ENCODE measurements at regions not wholly inside any gene's neighbourhood (a gene's known extent, or its start where the extent isn't known, plus 50 kb on each side); places are given as distances from the start of the nearest gene placed in this dataset.

GRCh38 chr2:103012590-103012989 lies 250.8 kb downstream of the TMEM182 start:
- Histone ChIP-seq H3K9me3 (ENCODE audit: low read depth, low read length, poor library complexity, severe bottlenecking) (no peaks in the 10 kb centered on the region), H3K4me3 (ENCODE audit: low read depth, low read length, poor library complexity, severe bottlenecking) (no peak overlapping the region), H3K36me3 (ENCODE audit: insufficient read depth, low read length, poor library complexity, severe bottlenecking) (no peaks in the 10 kb centered on the region), H3K4me1 (ENCODE audit: insufficient read depth, low read length, poor library complexity, severe bottlenecking) (no peaks in the 10 kb centered on the region), H3K27me3 (replicated peaks; ENCODE audit: insufficient read depth, low read depth, low read length, poor library complexity) (no peaks in the 10 kb centered on the region), H3K27ac (ENCODE audit: low read depth, low read length, poor library complexity, severe bottlenecking) (no peak overlapping the region)
- intact Hi-C loops (cut with micrococcal nuclease; ENCODE audit: unreplicated experiment), result no loop called here
- no TSS peak for BruUV-seq (replicated peaks)
- no peak for DNase-seq (ENCODE audit: low spot score)
- ChIA-PET CTCF (no interaction called here), POLR2A (ENCODE audit: low non-redundant PET) (no interaction called here)
- TF ChIP-seq EZH2 (IDR thresholded peaks at IDR 0.05; ENCODE audit: borderline replicate concordance, low read depth, low read length, poor library complexity, severe bottlenecking), result no peak
- TF ChIP-seq, protein P1, sequence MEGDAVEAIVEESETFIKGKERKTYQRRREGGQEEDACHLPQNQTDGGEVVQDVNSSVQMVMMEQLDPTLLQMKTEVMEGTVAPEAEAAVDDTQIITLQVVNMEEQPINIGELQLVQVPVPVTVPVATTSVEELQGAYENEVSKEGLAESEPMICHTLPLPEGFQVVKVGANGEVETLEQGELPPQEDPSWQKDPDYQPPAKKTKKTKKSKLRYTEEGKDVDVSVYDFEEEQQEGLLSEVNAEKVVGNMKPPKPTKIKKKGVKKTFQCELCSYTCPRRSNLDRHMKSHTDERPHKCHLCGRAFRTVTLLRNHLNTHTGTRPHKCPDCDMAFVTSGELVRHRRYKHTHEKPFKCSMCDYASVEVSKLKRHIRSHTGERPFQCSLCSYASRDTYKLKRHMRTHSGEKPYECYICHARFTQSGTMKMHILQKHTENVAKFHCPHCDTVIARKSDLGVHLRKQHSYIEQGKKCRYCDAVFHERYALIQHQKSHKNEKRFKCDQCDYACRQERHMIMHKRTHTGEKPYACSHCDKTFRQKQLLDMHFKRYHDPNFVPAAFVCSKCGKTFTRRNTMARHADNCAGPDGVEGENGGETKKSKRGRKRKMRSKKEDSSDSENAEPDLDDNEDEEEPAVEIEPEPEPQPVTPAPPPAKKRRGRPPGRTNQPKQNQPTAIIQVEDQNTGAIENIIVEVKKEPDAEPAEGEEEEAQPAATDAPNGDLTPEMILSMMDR (conservative IDR thresholded peaks at IDR 0.05; ENCODE audit: low read depth, low read length), result no peak

DNA sequence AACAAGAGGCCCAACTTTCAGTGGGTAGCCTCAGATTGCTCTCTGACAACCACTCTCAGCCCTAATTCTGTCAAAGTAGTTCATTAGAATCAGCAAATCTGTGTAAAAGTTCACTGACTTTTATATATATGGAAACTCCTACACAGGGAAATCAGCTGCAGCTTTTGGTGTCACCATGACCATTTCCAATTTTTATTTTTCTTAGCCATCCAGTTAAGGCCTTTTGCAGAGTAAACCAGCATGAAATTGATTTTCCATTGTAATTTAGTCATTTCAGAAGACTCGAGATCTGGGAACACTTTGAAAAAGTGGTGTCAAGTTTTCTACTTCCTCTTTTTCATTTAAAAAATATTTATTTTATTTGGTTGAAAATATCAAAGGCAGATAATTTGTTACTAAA lies 263.2 kb downstream of the TMEM182 start:
- CTCF ChIA-PET, result no interaction called here

DNA sequence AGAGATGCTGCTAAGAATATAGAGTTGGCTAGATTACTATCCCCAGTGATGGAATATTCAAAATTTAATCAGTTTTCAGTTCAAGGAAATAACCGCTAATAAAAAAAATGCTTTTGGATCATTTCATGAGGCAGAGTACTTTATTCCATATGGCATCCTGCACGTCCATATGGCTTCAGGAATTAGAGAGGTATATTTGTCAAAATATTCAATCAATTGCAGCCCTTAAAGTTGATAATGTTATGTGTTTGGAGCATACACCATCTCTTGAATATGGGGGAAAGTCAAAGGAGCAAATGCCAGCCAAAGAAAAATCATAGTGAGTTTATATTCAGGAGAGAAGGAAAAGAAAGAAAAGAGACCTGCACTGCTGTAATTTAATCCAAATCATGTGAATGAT lies 266.4 kb downstream of the TMEM182 start:
- Histone ChIP-seq H3K4me3 (ENCODE audit: low read depth, low read length, poor library complexity, severe bottlenecking) (no peak overlapping the region), H3K9me3 (ENCODE audit: low read depth, low read length, poor library complexity, severe bottlenecking) (peaks cover 4% of the 10 kb centered on the region), H3K27me3 (replicated peaks; ENCODE audit: insufficient read depth, low read depth, low read length, poor library complexity) (no peaks in the 10 kb centered on the region), H3K4me1 (ENCODE audit: insufficient read depth, low read length, poor library complexity, severe bottlenecking) (no peaks in the 10 kb centered on the region), H3K36me3 (ENCODE audit: insufficient read depth, low read length, poor library complexity, severe bottlenecking) (no peaks in the 10 kb centered on the region), H3K27ac (ENCODE audit: low read depth, low read length, poor library complexity, severe bottlenecking) (no peak overlapping the region)
- intact Hi-C loops (cut with micrococcal nuclease; ENCODE audit: unreplicated experiment), result no loop called here
- TF ChIP-seq, protein P1 (conservative IDR thresholded peaks at IDR 0.05; ENCODE audit: low read depth, low read length), result no peak
- TF ChIP-seq EZH2 (IDR thresholded peaks at IDR 0.05; ENCODE audit: borderline replicate concordance, low read depth, low read length, poor library complexity, severe bottlenecking), result no peak
- CTCF ChIA-PET, result no interaction called here
- BruUV-seq (replicated peaks), result no TSS peak
- POLR2A ChIA-PET (ENCODE audit: low non-redundant PET), result no interaction called here
- no peak for DNase-seq (ENCODE audit: low spot score)

More for the DNA sequence above, 263.2 kb downstream of the TMEM182 start:
- peaks cover 4% of the 10 kb centered on the region for H3K9me3 ChIP-seq (ENCODE audit: low read depth, low read length, poor library complexity, severe bottlenecking)
- no peaks in the 10 kb centered on the region for H3K4me1 ChIP-seq (ENCODE audit: insufficient read depth, low read length, poor library complexity, severe bottlenecking)
- H3K36me3 ChIP-seq (ENCODE audit: insufficient read depth, low read length, poor library complexity, severe bottlenecking), result no peaks in the 10 kb centered on the region
- H3K27me3 ChIP-seq (replicated peaks; ENCODE audit: insufficient read depth, low read depth, low read length, poor library complexity), result no peaks in the 10 kb centered on the region
- DNase-seq (ENCODE audit: low spot score), result no peak
- H3K27ac ChIP-seq (ENCODE audit: low read depth, low read length, poor library complexity, severe bottlenecking), result no peak overlapping the region
- no peak overlapping the region for H3K4me3 ChIP-seq (ENCODE audit: low read depth, low read length, poor library complexity, severe bottlenecking)
- intact Hi-C loops (cut with micrococcal nuclease; ENCODE audit: unreplicated experiment), result no loop called here
- TF ChIP-seq, protein P1 (conservative IDR thresholded peaks at IDR 0.05; ENCODE audit: low read depth, low read length), result no peak
- TF ChIP-seq EZH2 (IDR thresholded peaks at IDR 0.05; ENCODE audit: borderline replicate concordance, low read depth, low read length, poor library complexity, severe bottlenecking), result no peak
- POLR2A ChIA-PET (ENCODE audit: low non-redundant PET), result no interaction called here
- BruUV-seq (replicated peaks), result no TSS peak
